Stimulated activated CD8-positive, alpha-beta memory T cell treated with anti-CD3 and anti-CD28 coated beads, Interleukin-12 subunit alpha, Interleukin-12 subunit beta, amount 100 ng/mL, for 4 hours (primary cell): ENCODE measurements at regions not wholly inside any gene's neighbourhood (a gene's known extent, or its start where the extent isn't known, plus 50 kb on each side); places are given as distances from the start of the nearest gene placed in this dataset.

Experiments
- DNase-seq: peaks from one replicate; pipeline ENCODE4 v3.0.0-alpha.2; 2020; ENCODE audit warnings: low read depth

DNA sequence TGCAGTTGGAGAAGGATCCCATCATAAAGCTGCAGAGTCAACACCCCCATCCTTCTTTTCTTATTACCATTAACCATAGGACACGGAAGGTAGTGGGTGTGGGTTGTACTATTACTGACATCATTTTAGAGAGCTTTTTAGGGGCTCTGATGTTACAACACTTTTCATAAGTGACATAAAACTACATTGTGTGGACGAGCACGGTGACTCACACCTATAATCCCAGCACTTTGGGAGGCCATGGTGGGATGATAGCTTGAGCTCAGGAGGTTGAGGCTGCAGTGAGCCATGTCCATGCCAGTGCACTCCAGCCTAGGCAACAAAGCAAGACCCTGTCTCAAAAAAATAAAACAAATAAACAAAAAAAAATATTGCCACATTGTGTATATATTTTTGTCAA, 167.1 kb downstream of the DUSP6 start:
- DNase-seq, result no peak

DNA sequence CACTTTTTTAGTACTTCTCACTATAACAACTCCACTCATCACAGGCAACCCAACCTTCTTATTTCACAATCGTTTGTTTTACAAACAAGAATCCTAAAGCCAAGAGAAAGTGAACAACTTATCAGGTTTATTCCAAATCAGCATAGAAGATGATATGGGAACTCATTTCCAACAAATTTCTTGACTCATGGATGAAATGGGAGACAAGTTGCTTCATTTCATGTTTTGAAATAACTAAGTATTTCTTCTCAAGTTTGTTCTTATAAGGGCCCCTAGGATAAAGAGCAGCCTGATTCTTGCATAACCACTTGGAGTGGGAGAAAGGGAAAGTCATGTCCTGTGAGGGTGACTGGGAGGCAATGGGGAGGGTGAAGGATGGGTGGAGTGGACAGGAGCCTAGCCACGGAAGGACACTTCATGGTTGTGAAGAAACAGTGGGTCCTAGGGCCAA, 168.3 kb downstream of the DUSP6 start:
- DNase-seq, result no peak

DNA sequence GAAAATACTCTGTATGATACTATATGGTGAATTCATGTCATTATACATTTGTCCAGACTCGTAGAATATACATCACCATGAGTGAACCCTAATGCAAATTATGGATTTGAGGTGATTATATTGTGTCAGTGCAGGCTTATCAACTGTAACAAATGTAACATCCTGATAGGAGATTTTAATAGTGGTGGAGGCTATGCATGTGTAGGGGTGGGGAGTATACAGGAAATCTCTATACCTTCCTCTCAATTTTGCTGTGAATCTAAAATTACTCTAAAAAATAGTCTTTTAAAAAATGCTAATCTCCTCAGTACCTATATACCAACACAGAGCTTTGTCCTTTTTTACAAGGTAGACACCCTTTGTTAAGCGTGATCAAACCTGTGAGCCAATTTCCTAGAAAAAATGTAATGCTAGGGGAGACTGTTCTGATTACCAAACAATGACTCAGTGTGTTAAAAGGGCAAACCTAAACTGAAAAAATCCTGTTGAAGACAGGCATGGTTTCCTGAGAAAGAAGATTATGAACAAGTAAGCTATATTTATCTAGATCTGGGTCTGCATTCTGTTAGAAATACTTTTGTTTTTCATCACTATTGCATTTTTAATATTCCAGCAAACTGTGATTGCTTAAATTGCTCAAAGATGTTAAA, 170.9 kb downstream of the DUSP6 start:
- DNase-seq, result no peak

DNA sequence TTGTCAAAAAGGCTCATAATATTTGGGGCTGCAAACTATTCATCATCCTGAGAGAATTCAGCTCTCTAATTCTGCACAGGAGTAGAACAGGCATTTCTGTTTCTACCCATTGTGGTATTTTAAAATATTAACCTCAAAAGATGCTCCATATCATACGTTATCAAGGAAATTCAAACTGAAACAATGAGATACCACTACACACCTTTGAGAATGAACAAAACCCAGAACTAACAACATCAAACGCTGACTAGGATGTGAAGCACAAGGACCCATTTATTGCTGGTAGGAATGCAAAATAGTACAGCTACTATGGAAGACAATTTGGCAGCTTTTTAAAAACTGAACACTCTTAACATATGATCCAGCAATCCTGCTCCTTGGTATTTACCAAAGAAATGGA, 171.8 kb downstream of the DUSP6 start:
- no peak for DNase-seq

DNA sequence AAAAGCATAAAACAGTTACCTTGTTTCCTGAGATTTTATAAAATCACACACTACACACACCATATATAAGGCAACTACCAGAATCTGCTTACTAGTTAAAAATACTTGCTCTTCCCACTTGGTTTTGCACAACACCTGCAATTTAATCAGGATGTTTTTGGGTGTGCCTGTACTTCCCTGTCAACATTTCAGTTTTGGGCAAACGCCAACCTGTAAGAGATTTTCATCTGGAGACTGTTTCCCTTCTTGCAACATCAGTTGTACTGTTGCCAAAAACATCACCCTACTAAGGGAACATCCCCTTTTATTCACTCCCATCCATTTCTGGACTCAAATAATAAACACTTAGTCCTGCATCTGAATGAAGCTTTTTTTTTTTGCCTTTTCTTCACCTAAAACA, 172.3 kb downstream of the DUSP6 start:
- no peak for DNase-seq

DNA sequence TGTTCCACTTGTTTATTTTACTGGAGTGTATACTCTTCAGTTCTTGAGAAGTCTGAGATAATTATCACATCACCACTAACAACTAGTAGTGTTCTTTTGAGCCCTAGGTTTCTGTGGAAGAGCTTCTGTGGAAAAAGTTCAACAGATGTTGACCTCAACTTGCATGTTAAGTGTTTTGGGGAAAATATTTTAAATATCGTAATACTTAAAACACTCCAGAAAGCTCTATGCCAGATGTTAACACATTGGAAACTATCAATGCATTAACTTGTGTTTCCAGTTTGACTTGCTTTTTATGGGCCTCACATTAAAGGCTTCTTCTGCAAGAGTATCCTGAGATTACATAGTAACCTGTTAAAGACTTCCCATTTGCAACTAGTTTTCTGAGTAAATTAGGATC, 173.1 kb downstream of the DUSP6 start:
- no peak for DNase-seq

DNA sequence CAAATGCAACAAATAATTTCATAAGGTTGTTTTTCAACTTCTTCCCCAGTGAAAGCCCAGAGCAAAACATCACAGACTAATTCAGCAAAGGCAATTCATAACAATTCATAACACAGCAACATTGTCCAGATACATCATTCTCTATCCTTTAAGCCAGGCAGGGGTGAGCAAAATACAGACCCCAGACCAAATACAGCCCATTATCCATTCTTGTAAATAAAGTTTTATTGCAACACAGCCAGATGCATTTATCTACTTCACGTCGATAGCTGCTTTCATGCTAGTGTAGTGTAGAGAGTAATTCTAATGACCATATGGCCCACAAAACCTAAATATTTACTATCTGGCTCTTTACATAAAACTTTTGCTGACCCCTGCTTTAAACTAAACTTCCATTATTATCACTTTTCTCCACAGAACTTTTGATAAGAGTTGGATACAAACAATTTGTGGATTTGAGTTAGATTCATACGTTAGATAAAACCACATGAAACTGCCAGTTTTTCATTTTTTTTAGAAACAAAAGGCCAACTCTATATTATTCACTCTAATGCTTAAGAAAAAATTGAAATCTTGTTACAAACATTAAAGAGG, 174.4 kb downstream of the DUSP6 start:
- DNase-seq, result no peak

DNA sequence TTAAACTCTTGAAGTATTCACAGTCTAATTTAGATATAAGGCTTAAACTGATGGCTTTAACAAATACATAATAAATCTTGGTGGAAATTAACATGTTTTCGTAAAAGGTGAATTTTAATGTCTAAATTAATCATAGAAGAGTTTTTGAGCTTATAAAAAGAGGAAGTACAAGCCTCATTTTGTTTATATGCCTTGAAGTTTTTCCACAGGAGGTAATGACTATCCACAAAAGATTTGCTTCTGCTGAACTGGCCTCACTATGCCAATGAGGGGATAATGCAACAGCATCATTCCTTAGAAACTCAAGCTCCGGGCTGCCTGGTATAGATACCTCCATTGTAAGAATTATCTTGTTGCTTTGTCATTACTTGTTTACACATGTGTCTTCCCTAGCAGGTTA, 175.6 kb downstream of the DUSP6 start:
- no peak for DNase-seq

DNA sequence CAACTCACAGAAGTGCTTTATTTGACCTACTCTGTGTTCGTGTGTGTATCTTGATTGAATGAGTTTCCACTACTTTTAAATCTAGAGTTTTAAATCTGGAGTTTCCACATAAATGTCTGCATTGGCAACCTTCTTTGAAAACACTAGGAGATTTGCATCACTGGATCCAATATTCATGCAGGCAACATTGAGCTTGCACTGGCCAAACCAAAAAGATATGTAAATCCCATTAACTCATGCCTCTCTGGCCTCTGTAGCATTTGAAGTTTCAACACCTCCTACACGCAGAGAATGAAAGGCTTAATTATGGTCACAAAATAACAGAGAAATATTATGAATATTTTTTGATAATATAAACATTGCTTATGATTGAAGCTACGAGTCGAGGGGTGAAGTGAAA, 178.6 kb downstream of the DUSP6 start:
- DNase-seq, result no peak

DNA sequence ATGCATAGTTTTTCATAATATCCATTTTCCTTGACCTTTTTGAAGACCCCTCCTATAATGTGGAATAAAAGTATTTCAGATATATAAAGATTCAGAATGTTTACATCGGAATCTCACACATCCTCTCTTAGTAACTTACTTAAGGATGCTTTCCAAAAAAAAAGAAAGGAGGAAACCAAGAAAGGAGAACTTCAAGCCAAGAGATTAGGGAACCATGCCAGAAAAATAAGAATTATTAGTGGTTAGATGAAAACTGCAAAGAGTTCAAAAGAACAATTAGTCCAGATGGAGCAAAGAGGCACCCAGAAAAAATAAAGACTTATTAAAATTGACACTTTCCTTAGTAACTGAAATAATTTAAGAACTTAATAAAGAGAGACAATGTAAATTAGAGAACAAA, 179.2 kb downstream of the DUSP6 start:
- DNase-seq, result no peak

DNA sequence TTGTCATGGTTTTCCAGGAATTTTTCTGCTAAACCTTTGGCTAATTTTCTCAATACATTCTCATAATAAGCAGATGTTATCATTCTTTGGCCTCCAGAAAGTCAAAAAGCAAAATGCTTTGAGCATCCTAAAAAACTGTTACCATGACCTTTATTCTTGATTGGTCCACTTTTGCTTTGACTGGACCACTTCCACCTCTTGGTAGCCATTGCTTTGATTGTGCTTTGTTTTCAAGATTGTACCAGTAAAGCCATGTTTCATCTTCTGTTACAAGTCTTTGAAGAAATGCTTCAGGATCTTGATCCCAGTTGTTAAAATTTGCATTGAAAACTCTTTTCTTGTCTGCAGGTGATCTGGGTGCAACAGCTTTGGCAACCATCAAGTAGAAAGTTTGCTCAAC, 180.1 kb downstream of the DUSP6 start:
- no peak for DNase-seq

DNA sequence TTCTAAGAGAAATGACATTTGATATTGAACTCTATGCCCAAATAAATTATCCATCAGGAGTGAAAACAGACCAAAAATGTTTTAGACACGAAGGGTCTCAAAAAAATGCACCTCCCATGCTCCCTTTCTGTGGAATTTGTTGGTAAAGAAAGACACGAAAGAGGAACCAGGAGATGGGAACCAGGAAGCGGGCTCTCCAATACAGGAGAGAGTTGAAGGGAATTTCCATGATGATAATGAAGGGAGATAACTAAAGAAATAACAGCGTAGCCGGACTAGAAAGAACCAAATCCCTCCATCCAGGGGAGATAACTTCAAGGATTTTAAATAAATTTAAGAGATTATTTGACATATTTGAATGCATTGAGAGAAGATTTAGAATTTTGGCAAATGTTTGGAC, 183.0 kb downstream of the DUSP6 start:
- DNase-seq, result no peak

DNA sequence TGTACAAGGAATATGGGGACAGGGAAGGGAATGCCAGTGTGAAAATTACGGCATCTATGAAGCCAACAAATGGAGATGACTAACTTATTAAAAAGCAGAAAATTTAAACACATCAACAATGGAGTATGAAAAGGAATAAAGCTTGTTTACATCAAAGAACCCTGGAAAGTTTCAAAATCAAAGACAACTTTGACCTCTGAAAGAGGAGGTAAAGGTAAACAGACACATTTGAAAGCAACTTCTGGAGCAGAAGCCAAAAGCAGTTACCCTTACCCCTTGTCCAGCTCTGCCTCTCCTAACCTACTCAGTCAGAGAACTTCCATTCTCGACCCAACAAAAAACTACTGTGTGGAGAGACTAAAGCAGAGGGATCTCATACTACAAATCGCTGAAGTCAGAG, 184.3 kb downstream of the DUSP6 start:
- DNase-seq, result no peak

DNA sequence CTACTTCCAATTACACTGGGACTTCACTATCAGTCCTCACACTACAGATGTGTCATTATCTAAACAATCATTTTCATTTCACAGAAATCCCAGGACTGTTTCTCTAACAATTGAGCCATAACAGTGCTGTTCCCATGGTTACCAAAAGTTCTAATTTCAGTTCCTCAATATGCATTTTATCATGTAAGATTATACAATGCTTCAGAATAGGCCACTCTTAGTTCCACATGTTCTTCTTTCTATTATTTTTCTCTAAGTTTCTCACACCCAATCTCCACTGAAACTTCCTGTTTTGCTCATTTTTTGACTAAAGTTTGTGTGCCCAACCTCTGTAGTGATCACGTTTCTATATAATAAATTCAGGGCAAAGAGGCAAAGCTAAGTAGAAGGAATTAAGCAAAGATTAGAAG, 185.8 kb downstream of the DUSP6 start:
- DNase-seq, result no peak

DNA sequence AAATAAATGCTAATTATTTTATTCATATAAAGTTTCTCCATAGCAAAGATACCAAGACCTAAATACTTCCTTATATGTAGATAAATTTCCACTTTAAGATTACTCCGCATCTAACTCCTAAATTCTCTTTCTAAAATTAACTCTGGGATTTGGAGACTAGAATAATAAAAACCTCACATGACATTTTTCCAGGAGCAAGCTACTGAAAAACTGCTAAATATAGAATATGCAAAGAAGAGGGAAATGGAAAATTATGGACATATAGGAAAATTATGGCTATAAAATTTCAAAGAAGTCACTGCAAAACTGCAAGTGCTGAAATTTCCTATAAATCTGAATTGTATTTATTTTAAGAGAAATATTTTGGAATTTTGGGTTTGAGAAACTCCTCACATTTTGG, 186.2 kb downstream of the DUSP6 start:
- no peak for DNase-seq

DNA sequence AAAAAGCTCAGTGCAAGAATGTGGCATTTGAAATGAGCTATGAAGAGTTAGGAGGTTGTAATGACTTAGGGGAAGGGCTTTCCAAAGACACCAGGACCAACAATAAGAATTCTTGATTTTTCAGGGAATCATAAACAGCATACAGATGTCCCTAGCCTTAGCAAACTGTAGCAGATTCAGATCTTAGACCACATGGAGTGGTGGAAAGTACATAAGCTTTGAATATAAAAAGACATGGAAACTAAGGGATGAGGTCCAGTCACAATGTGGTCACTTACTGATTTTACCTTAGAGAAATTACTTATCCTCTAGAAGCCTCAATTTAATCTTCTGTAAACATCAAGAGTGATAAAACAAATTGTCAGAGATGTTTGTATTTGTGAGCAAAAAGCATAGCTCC, 186.6 kb downstream of the DUSP6 start:
- DNase-seq, result no peak

DNA sequence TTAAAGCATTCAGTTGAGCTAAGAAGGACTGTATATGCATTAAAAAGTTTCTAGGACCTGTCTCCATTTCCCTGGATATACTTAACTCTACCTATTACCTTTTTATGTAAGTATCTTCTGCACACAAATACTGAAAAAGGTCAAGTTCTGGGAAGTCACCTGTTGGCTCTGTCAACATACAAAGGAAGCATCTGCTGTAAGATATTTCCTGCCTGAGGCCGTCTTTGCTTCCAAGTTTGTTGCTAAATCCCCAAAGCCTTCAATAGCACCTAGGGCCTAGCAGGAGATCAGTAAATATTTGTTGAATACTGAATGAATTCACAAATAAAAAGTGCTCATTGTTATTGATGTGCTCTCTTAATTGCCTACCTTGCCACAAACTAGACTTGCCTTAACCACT, 188.4 kb downstream of the DUSP6 start:
- DNase-seq, result no peak

DNA sequence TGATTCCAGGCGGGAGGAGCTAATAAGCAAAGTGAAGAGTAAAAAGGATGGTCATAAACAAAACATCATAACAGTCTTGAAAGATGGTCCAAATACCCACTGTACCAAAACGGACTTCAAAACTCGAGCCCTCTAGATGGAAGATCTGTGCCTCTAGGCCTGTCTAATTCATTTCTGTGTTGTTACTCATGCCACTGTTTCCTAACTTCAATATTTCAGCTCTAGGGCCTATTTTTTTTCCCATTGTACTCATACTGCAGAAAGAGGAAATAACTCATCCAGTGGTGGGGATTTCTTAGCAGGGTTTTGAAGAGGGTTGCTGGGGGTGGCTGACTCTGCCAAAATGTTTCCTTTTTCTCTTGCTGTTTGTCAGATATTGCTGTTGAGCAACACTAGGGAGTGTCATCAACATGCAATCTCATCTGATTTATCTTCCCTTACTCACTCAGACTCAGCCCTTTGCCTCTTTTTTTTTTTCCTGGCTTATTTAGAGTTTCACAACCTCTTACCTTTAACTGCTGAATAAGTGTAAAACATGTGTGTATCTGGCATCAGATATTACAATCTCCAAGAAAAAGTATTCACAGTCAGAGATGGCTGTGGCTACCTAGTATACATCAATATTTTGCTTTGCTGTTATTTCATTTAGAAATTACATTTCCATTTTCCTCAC, 189.6 kb downstream of the DUSP6 start:
- DNase-seq, result peak; percentile 3

DNA sequence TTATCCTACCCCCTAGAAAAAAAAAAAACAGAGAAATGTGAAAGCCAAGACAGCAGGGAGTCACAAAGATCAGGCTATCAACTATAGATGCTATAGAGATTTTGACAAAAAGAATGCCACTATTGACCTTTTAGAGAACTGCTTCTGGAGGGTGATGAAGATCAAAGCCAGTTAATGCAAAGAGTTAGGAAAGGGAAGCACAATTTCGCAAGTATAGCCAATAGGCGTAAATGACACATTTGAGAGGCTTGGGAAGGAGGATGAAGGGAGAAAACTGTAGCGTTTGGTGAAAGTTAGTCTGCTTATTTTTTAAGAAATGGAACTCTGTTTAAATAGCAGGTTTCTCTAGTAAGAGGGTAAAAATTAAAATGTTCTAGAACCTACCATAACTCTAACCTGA, 190.7 kb downstream of the DUSP6 start:
- no peak for DNase-seq

DNA sequence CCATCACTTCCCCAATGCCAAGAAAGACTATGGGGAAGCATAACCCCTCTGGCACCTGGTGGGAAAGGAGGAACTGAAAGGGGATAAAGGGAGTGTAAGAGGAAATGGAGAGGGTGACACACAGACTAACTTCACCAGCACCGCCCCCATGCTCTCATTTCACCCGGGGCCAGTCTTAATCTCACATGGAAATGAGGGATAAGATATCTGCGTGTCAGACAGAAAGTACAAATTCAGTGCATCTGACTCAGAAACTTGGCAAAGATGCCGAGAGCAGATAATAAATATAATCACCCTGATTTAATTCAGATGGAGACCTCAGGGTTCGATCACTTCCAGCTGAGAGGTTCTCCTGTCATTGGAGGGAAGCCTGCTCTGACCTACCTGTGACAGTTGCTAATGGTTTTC, 191.6 kb downstream of the DUSP6 start:
- DNase-seq, result no peak

DNA sequence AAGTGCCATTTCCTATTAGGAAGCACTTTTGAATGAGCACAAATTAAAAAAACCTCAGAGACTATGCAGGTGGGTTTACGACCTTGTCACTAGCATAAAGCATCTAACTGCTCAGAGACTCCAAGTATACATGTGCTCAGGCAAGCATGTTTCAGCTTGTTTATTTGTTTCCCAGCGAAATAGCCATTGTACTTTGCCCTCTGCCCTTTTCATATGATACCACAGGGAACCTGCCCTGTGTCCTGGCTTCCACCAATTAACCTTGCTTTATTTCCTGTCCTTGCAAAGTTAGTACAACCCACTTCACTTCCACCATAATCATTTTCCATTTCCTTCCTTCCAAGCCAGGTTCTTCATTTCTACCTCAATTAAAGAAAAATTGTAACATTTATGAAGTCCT, 194.9 kb downstream of the DUSP6 start:
- no peak for DNase-seq

DNA sequence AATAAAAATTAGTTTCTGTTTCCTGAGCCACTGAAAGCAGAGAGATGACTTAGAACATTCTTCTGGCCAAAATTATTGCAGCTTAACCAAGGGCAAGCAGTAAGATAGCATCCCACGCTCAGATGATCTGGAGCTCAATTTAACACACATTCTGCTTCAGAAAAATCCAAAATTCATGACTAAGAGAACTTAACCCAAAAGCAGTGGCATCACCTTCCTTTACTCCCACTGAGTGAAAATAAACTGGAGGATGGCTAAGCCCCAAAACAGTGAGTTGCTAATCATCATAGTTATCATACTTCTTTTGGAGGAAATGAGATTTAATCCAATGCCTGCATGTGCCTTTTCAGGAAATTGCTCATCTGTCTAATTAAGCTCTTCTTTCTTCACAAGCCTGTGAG, 195.4 kb downstream of the DUSP6 start:
- DNase-seq, result no peak

DNA sequence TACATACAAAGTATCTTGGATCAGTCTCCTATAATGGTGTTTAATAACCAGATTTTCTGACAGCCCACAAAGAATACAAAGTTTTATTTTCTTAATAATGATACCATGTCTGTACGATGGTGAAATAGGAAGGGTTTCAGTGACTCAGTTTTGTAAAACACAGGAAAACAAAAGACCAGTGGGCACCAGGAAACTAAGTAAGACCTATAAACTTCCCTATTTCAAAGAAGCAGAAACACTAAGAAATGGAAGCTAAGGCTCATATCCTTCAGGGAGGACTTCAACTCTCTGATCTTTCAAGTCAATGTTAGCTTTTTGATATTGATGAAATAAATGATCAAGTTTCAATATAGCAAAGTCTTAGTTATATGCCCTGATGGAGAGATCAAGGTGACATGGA, 196.0 kb downstream of the DUSP6 start:
- DNase-seq, result no peak

DNA sequence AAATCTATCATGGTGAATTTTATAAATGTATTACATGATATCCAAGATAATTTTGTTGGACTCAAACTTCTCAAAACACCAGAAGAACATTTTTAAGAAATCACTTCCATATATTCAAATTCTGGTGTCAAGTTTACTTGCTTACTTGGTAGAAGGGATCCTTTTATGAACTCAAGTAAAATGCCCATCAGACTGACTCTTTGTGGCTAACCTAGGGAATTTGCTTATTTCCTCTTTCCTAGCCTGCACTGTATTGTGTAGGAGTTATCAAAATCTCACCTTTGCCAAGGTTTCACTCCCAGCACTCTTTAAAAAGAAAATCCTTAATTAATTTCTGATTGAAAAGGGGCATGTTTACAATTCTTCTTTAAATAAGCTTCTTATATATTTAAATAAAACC, 196.5 kb downstream of the DUSP6 start:
- DNase-seq, result no peak
